HepG2 (cell line): ENCODE measurements at regions not wholly inside any gene's neighbourhood (a gene's known extent, or its start where the extent isn't known, plus 50 kb on each side); places are given as distances from the start of the nearest gene placed in this dataset.

Experiments
- ATAC-seq: fragments of 200-7000 bp; cut with Tn5 transposase; 3 replicates; pipeline ENCODE4 v1.9.1; 2020; ENCODE audit warnings: mild to moderate bottlenecking, moderate library complexity
- BruUV-seq: library from RNA; stranded (reverse); fragments of 400-500 nt; replicated peaks from 2 replicates; lab custom pipeline; 2021; lab: Mats Ljungman, UMichigan
- CTCF ChIA-PET: fragments of 300-600 bp; formaldehyde crosslinking; extraction: SDS; loops from one replicate; lab custom pipeline; 2021; ENCODE audit warnings: low total read pairs, inconsistent platforms, low intra/inter-chr PET ratio; lab: Yijun Ruan, JAX
- POLR2A ChIA-PET: fragments of 350-600 bp; sonication (Branson Sonifier 250); formaldehyde crosslinking; loops from one replicate; lab custom pipeline; 2020; ENCODE audit warnings: antibody characterized with exemption, inconsistent platforms; lab: Yijun Ruan, JAX
- DNase-seq: peaks from one replicate; pipeline ENCODE4 v3.0.0-alpha.2; 2015; ENCODE audit warnings: low spot score
- FAIRE-seq: peaks from 3 replicates; lab custom pipeline; 2011; peaks lifted over from hg19 to GRCh38; lab: Jason Lieb, UNC
- H2AFZ ChIP-seq: one replicate; pipeline ENCODE4 v1.6.1; 2011; ENCODE audit warnings: low read length, inconsistent platforms
- H3K27ac ChIP-seq: fragments of 300-600 bp; 3 replicates; pipeline ENCODE4 v1.8.0; 2011; ENCODE audit warnings: mixed run types, mild to moderate bottlenecking, mixed read lengths, low read length, inconsistent platforms; ENCODE audit not compliant: insufficient read depth; ENCODE audit errors: extremely low read length
- H3K27me3 ChIP-seq, 2 experiments: fragments of 200-600 bp in 1 of 2; 2 replicates in 1 of 2; 3 replicates in 1 of 2; pipeline versions ENCODE4 v1.6.0 to v1.8.0; 2011; ENCODE audit warnings: low read length in 2 of 2, mild to moderate bottlenecking in 2 of 2, moderate library complexity in 2 of 2, inconsistent platforms in 1 of 2; ENCODE audit not compliant: insufficient read depth in 2 of 2, control insufficient read depth in 1 of 2
- H3K36me3 ChIP-seq, 2 experiments: fragments of 200-600 bp in 1 of 2; replicated peaks in 1 of 2; 2 replicates in 1 of 2; 3 replicates in 1 of 2; pipeline versions ENCODE4 v1.5.1 to v1.8.0; 2011; ENCODE audit warnings: low read length in 2 of 2, inconsistent platforms in 1 of 2; ENCODE audit not compliant: insufficient read depth in 2 of 2, control insufficient read depth in 1 of 2
- H3K4me1 ChIP-seq: 2 replicates; pipeline ENCODE4 v1.5.1; 2012; ENCODE audit warnings: low read length, inconsistent platforms; ENCODE audit not compliant: insufficient read depth
- H3K4me2 ChIP-seq: 2 replicates; pipeline ENCODE4 v1.6.0; 2011; ENCODE audit warnings: low read depth, low read length, inconsistent platforms
- H3K4me3 ChIP-seq, 3 experiments: fragments of 200-600 bp in 1 of 3; sonication (generic), shearing (Covaris generic) in 1 of 3; replicated peaks in 1 of 3; 2 replicates each; pipeline ENCODE4 v1.5.1; 2011 to 2016; ENCODE audit warnings: low read length in 3 of 3, inconsistent platforms in 2 of 3, low read depth in 2 of 3, mild to moderate bottlenecking in 2 of 3, control low read depth in 1 of 3, mixed read lengths in 1 of 3; ENCODE audit not compliant: insufficient read depth in 1 of 3
- H3K79me2 ChIP-seq: one replicate; pipeline ENCODE4 v1.6.1; 2011; ENCODE audit warnings: low read length, inconsistent platforms; ENCODE audit not compliant: insufficient read depth
- H3K9ac ChIP-seq: 2 replicates; pipeline ENCODE4 v1.6.0; 2011; ENCODE audit warnings: mild to moderate bottlenecking, low read depth, low read length, inconsistent platforms; ENCODE audit not compliant: insufficient read depth
- H3K9me3 ChIP-seq: 2 replicates; pipeline ENCODE4 v1.5.1; 2012; ENCODE audit warnings: mild to moderate bottlenecking, low read length
- H4K20me1 ChIP-seq: 2 replicates; pipeline ENCODE4 v1.6.0; 2011; ENCODE audit warnings: inconsistent platforms, mild to moderate bottlenecking, low read length, moderate library complexity; ENCODE audit not compliant: insufficient read depth
- KLF16 ChIP-seq, 2 experiments: sonication (generic) in 1 of 2; formaldehyde crosslinking in 1 of 2; IDR thresholded peaks; 2 replicates each; pipeline versions ENCODE4 v1.6.1 to v1.8.0; 2016 to 2023; ENCODE audit warnings: missing genetic modification reagents in 2 of 2, missing compliant biosample characterization in 1 of 2
- MAX ChIP-seq: IDR thresholded peaks from 2 replicates; pipeline ENCODE4 v1.6.1; 2012; ENCODE audit warnings: inconsistent platforms
- NR0B2 ChIP-seq: sonication (generic); formaldehyde crosslinking; IDR thresholded peaks from 2 replicates; pipeline ENCODE4 v1.4.0; 2020; ENCODE audit warnings: mild to moderate bottlenecking, missing genetic modification reagents
- PREB ChIP-seq: sonication (generic); formaldehyde crosslinking; IDR thresholded peaks from 2 replicates; pipeline ENCODE4 v1.4.0; 2020; ENCODE audit warnings: missing genetic modification reagents
- SAP130 ChIP-seq: IDR thresholded peaks from 2 replicates; pipeline ENCODE4 v1.6.1; 2016; ENCODE audit warnings: low read depth
- ZNF124 ChIP-seq: sonication (generic); formaldehyde crosslinking; IDR thresholded peaks from 2 replicates; pipeline ENCODE4 v1.4.0; 2020; ENCODE audit warnings: missing genetic modification reagents
- ZNF431 ChIP-seq: sonication (generic); formaldehyde crosslinking; IDR thresholded peaks from 2 replicates; pipeline ENCODE4 v1.9.0; 2022; ENCODE audit warnings: missing genetic modification reagents, low read depth, mild to moderate bottlenecking, borderline replicate concordance
- WGBS: methylation state at CpG from one replicate; pipeline ENCODE4 v1.1.6; 2017; ENCODE audit warnings: low lambda C conversion rate; 5-methylcytosine and 5-hydroxymethylcytosine counted together
- in situ Hi-C: cut with HindIII; loops from 2 replicates; pipeline ENCODE4 v1.10.0; 2017; ENCODE audit warnings: low pct_unique_long_range_greater_than_20kb; ENCODE audit not compliant: extremely low pct_ligation_motif_present
- intact Hi-C: fragments of 100-400 bp; cut with micrococcal nuclease; formaldehyde crosslinking; loops from one replicate; pipeline ENCODE4 v1.10.0; 2022; ENCODE audit not compliant: unreplicated experiment

GRCh38 chr3:132787616-132788300 is 65.5 kb upstream of the NPHP3 start:
- H3K9ac ChIP-seq: no peak overlapping the region
- H3K4me2 ChIP-seq: no peak overlapping the region
- no peaks in the 10 kb centered on the region for H3K36me3 ChIP-seq
- FAIRE-seq (no peak), DNase-seq (no peak), ATAC-seq (no peak)
- in situ Hi-C loops (no loop called here), intact Hi-C loops (no loop called here)
- H4K20me1 ChIP-seq: no peaks in the 10 kb centered on the region
- H3K4me1 ChIP-seq: no peaks in the 10 kb centered on the region
- no peaks in the 10 kb centered on the region for H3K9me3 ChIP-seq
- ChIA-PET POLR2A (no interaction called here), CTCF (no interaction called here)
- TF ChIP-seq NR0B2 (no peak), ZNF124 (CRISPR knock-in tag) (no peak), KLF16 (CRISPR knock-in tag; IDR thresholded peaks at IDR 0.05) (no peak), PREB (CRISPR knock-in tag) (no peak), SAP130 (CRISPR knock-in tag) (no peak), ZNF431 (CRISPR knock-in tag) (no peak), MAX (no peak)
- BruUV-seq: no TSS peak
- H3K4me3 ChIP-seq: no peak overlapping the region
- H2AFZ ChIP-seq: no peak overlapping the region
- WGBS: 11% methylated on average over 2 of the region's 2 CpGs
- H3K79me2 ChIP-seq: no peaks in the 10 kb centered on the region
- H3K27ac ChIP-seq: no peak overlapping the region
- no peaks in the 10 kb centered on the region; a peak in 2 of 5 replicates for H3K27me3 ChIP-seq
